Activated CD4-positive, alpha-beta T cell treated with anti-CD3 and anti-CD28 coated beads, Interleukin-2, amount 10 ng/mL, durations not matched to agents 24 days and 14 days (primary cell): ENCODE measurements at regions not wholly inside any gene's neighbourhood (a gene's known extent, or its start where the extent isn't known, plus 50 kb on each side); places are given as distances from the start of the nearest gene placed in this dataset.
"Not testable (repeated sequence)": the region's sequence is repeated elsewhere in the genome, so short reads cannot be mapped to it uniquely, and the experiment has no call there.

Experiments
- DNase-seq: peaks from one replicate; pipeline ENCODE4 v3.0.0; 2022
- H3K27ac Mint-ChIP-seq: one replicate; pipeline ENCODE4 v1.8.0; 2022; ENCODE audit warnings: mild to moderate bottlenecking, mixed read lengths
- H3K27me3 Mint-ChIP-seq: one replicate; pipeline ENCODE4 v1.8.0; 2022; ENCODE audit warnings: mixed read lengths
- H3K36me3 Mint-ChIP-seq: one replicate; pipeline ENCODE4 v1.8.0; 2022; ENCODE audit warnings: low read depth, mild to moderate bottlenecking, mixed read lengths
- H3K4me1 Mint-ChIP-seq: one replicate; pipeline ENCODE4 v1.8.0; 2021; ENCODE audit warnings: mixed read lengths
- H3K4me3 Mint-ChIP-seq: one replicate; pipeline ENCODE4 v1.8.0; 2022; ENCODE audit warnings: mild to moderate bottlenecking, moderate library complexity, mixed read lengths
- H3K9me3 Mint-ChIP-seq: one replicate; pipeline ENCODE4 v1.8.0; 2021; ENCODE audit warnings: mixed read lengths
- intact Hi-C: fragments of 100-400 bp; cut with micrococcal nuclease; formaldehyde crosslinking; loops from one replicate; pipeline ENCODE4 v1.15.1; 2023

DNA sequence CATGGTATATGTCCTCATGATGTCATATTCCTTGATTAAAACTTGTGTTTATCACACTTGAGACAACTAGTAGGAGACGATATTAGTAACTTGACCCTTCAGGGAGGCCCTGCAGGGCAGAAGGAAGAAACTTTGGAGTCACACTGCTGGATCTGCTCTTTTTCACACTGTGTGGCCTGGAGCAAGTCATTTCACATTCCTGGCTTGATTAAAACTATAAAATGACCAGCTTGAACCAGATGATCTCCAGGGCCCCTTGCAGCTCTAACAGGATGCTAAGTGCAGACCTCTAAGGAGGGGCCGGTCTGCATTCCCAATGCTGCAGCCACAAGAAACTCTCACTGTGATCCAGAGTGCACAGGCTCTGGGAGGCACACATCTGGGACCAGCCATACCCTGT is 146.4 kb upstream of the ZNF366 start:
- intact Hi-C loops = no loop called here
- Mint-ChIP-seq H3K9me3 (no peaks in the 10 kb centered on the region), H3K27ac (no peak overlapping the region), H3K4me1 (no peaks in the 10 kb centered on the region), H3K36me3 (no peaks in the 10 kb centered on the region), H3K4me3 (no peak overlapping the region), H3K27me3 (no peaks in the 10 kb centered on the region)
- no peak for DNase-seq

DNA sequence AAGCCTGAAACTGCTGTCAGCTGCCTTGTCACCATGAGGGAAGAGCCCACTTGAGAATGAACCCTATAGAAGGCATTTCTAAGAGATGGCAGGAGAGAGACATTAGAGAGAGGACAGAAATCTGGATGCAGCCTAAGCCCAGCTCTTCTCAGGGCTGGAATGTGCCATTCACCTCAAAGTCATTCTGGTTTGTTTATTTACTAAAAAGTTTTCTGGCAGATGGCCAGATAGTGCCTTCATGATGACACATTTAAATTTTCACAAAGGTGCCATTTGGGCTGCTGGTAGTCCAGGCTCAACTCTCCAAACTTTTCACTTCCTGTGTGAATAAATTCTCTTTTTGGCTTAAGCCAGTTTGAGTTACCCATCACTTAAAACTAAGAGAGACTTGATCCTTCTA is 144.6 kb upstream of the ZNF366 start:
- no peak for DNase-seq
- intact Hi-C loops = no loop called here
- H3K9me3 Mint-ChIP-seq = no peaks in the 10 kb centered on the region
- H3K27ac Mint-ChIP-seq = no peak overlapping the region
- H3K4me1 Mint-ChIP-seq = no peaks in the 10 kb centered on the region
- H3K4me3 Mint-ChIP-seq = no peak overlapping the region
- H3K36me3 Mint-ChIP-seq = no peaks in the 10 kb centered on the region
- peaks cover 2% of the 10 kb centered on the region for H3K27me3 Mint-ChIP-seq

DNA sequence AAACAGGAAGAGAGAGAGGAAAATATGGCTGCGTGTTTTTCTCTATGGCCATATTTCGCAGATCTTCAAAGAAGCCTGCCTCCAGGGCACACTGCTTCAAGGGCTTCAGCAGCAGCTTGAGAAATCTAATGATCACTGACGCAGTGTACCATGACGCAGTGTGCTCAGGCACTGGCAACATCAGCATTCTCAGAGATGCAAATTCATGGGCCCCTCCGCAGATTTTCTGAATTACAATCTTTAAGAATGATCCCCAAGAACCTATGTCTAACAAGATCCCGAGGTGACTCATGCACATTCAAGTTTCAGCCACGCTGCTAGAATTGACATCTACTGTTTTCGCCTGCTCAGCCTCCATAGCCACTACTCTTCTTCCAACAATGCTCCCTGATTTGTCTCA is 143.9 kb upstream of the ZNF366 start:
- no peak for DNase-seq
- H3K4me3 Mint-ChIP-seq = no peak overlapping the region
- no peaks in the 10 kb centered on the region for H3K36me3 Mint-ChIP-seq
- intact Hi-C loops = no loop called here
- H3K27me3 Mint-ChIP-seq = peaks cover 2% of the 10 kb centered on the region
- H3K4me1 Mint-ChIP-seq = no peaks in the 10 kb centered on the region
- H3K27ac Mint-ChIP-seq = no peak overlapping the region
- no peaks in the 10 kb centered on the region for H3K9me3 Mint-ChIP-seq

DNA sequence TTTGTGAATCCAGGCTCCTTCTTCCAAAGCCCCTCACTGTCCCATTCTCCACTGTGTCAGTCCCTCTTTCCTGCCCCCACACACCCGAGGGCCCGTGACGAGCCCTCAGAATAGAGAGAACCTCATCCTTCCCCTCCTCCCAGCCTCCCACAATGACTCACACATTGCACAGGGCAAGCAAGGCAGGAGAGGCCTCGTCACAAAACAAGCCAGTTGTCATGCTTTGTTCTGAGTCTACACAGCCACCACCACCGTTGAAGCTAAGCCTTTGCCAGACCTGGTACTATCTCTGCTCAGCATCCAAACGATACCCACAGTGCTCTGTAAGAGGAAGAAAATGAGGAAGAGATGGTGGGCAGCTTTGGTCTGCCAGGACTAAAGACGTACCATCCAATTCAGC is 142.2 kb upstream of the ZNF366 start:
- H3K9me3 Mint-ChIP-seq = no peaks in the 10 kb centered on the region

DNA sequence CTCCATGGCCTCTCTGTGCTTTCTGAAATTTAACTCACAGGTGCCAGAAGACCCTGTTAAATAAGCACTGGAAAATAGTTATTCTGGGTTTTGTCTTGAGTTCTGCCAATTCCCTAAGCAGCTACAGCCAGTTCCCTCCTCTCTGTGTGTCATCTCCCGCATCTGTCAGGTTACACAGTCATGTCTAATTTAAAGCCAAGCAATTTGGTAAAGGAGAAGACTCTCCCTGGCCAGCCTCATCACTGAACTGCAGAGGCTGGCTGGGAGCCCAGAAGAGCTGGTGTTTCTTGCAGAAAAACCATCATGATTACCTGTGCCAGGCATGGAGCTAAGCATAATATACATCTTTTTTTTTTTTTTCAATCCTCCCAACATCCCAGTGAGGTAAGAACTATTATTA is 141.3 kb upstream of the ZNF366 start:
- DNase-seq = no peak
- peaks cover 2% of the 10 kb centered on the region for H3K27me3 Mint-ChIP-seq
- no peak overlapping the region for H3K27ac Mint-ChIP-seq
- no peak overlapping the region for H3K4me3 Mint-ChIP-seq
- intact Hi-C loops = no loop called here
- no peaks in the 10 kb centered on the region for H3K4me1 Mint-ChIP-seq
- no peaks in the 10 kb centered on the region for H3K9me3 Mint-ChIP-seq
- H3K36me3 Mint-ChIP-seq = no peaks in the 10 kb centered on the region

More for the DNA sequence above, 142.2 kb upstream of the ZNF366 start:
- no peak for DNase-seq
- H3K4me3 Mint-ChIP-seq = no peak overlapping the region
- no peaks in the 10 kb centered on the region for H3K4me1 Mint-ChIP-seq
- intact Hi-C loops = no loop called here
- peaks cover 2% of the 10 kb centered on the region for H3K27me3 Mint-ChIP-seq
- H3K36me3 Mint-ChIP-seq = no peaks in the 10 kb centered on the region
- no peak overlapping the region for H3K27ac Mint-ChIP-seq

DNA sequence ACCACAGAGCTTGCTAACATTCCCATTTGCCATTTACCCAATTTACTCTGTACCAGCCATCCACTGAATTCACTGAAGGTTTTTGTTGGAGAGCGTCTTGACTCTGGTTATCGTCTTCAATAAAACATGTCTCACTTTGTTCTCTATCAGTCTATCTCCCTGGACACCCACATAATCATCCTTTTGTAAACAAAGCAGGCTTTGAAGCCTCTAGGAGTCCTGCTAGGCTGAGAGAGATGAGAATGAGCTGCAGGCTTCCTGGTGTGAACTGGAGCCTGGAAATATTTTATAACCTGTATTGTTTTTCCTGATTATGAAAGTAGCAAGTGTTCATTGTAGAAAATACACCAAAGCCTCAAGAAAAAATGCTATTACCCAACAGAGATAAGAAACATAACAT is 140.6 kb upstream of the ZNF366 start:
- Mint-ChIP-seq H3K9me3 (no peaks in the 10 kb centered on the region), H3K36me3 (no peaks in the 10 kb centered on the region), H3K27ac (no peak overlapping the region), H3K4me3 (no peak overlapping the region), H3K4me1 (no peaks in the 10 kb centered on the region), H3K27me3 (peaks cover 2% of the 10 kb centered on the region)
- no peak for DNase-seq
- intact Hi-C loops = no loop called here

DNA sequence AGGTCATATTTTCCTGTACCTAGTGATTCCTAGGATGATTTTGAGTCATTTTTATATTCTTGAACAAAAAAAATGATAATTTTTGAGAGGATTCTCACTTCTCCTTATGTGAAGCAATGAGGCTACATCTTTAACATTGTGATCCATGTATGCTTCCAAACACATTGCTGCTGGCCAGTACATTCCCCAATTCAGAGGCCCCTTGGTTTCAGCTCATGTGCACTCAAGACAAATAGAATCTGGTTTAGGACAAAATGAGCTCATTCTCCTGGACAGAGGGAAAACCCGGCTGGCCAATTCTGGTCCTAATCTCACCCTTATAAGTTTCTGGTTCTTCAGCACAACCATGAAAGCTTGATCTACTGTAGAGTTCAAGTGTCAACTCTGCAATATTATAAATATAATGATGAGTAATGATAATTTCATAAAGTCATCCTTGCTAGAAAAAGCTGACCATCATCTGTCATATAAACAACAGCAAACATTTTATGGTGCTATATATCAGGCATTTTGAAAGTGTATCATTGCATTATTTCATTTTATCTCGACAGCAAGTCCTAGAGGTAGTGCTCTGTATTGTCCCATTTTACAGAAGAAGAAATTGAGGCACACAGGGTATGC is 139.1 kb upstream of the ZNF366 start:
- no peak for DNase-seq
- Mint-ChIP-seq H3K4me1 (no peaks in the 10 kb centered on the region), H3K9me3 (no peaks in the 10 kb centered on the region), H3K4me3 (no peak overlapping the region), H3K27ac (no peak overlapping the region), H3K27me3 (peaks cover 2% of the 10 kb centered on the region), H3K36me3 (no peaks in the 10 kb centered on the region)
- intact Hi-C loops = no loop called here

DNA sequence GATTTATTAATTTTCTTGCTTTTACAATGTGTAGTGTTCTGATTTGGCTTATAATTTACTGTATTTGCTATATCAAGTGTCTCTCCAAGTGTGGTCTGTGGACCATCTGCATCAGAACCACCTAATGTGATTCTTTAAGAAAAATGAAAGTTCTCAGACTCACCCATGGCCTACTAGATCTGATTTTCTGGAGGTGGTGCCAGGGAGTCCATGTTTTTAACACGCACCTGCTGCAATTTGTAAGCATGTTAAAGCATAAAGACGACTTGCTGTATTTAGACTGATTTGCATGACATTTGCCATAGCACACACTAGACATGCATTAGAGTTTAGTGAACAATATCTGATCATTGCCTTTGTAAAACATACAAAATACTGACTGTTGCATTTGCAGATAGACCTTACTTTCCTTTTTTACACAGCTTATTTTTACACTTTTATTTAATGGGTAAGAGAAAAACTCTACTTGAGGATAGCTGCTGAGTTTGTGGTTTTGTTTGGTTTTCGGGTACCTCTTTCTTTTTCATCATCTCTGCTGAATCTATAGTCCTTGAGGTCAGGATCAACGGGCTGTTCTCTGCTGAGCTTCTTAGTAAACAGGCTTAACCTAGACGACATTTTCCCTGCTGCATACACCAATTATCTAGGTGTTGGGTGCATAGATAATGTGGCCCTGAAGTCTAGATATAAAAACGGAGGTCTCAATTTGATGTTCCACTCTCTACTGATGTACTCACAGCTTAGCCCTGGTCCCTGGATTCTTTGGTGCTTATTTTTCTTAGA is 138.0 kb upstream of the ZNF366 start:
- H3K27ac Mint-ChIP-seq = no peak overlapping the region
- H3K4me3 Mint-ChIP-seq = no peak overlapping the region
- H3K27me3 Mint-ChIP-seq = peaks cover 2% of the 10 kb centered on the region
- DNase-seq = no peak
- intact Hi-C loops = no loop called here
- H3K9me3 Mint-ChIP-seq = no peaks in the 10 kb centered on the region
- no peaks in the 10 kb centered on the region for H3K36me3 Mint-ChIP-seq
- H3K4me1 Mint-ChIP-seq = no peaks in the 10 kb centered on the region

DNA sequence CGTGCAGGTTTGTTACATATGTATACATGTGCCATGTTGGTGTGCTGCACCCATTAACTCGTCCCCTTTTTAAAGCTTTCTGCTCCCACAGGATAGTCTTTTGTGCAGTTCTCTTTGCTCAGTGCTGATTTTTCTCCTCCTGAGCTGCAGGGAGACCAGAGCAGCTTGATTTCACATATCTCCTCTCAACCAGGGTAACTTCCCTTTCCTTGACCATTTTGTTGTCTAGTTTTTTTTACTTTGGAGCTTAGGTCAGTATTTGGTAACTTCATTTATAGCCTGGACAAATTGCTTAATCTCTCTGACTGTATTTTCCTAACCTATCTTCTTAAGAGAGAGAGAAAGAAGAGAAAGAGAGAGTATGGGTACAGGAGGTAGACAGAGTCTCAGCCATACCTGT is 137.1 kb upstream of the ZNF366 start:
- DNase-seq = no peak
- Mint-ChIP-seq H3K36me3 (no peaks in the 10 kb centered on the region), H3K4me3 (no peak overlapping the region), H3K27ac (no peak overlapping the region), H3K27me3 (peaks cover 2% of the 10 kb centered on the region), H3K4me1 (no peaks in the 10 kb centered on the region), H3K9me3 (no peaks in the 10 kb centered on the region)
- intact Hi-C loops = no loop called here

DNA sequence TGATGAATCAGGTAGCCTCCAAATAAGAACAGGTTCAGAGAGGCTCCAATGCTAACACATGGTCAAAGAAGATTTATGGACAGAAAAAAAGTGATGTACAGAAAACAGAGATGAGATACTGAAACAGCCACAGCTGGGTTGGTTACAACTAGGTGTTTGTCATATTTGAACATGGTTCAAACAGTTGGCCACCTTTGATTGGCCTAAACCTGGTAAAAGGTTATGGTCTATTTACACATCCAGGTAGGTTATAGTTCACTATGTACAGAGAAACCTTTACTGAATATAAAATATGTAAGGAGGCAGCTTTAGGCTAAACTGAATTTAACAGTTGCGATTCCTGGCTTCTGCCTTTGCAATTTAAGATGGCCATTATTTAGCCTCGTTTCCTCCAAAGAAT is 134.0 kb upstream of the ZNF366 start:
- Mint-ChIP-seq H3K4me3 (no peak overlapping the region), H3K27me3 (no peaks in the 10 kb centered on the region), H3K4me1 (no peaks in the 10 kb centered on the region), H3K27ac (no peak overlapping the region), H3K9me3 (no peaks in the 10 kb centered on the region), H3K36me3 (no peaks in the 10 kb centered on the region)
- intact Hi-C loops = no loop called here
- DNase-seq = no peak

DNA sequence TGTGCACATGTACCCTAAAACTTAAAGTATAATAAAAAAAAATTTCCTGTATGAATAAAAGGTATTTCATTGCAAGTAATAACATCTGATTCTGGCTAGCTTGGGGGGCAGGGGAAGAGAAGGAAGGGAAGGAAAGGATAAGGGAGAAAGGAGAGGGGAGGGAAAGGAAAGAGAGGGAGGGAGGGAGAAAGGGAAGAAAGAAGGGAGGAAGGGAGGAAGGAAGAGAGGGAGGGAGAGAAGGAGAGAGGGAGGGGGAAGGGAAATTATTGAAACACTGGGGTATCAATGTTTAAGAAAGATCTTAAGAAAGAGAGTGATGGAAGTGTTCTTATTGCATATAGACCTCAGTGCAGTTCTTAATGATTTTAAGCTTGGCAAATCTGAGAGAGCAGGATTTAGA is 129.8 kb upstream of the ZNF366 start:
- DNase-seq = no peak
- Mint-ChIP-seq H3K9me3 (no peaks in the 10 kb centered on the region), H3K36me3 (no peaks in the 10 kb centered on the region), H3K4me3 (no peak overlapping the region), H3K27me3 (peaks cover 2% of the 10 kb centered on the region), H3K4me1 (no peaks in the 10 kb centered on the region), H3K27ac (no peak overlapping the region)
- intact Hi-C loops = no loop called here

DNA sequence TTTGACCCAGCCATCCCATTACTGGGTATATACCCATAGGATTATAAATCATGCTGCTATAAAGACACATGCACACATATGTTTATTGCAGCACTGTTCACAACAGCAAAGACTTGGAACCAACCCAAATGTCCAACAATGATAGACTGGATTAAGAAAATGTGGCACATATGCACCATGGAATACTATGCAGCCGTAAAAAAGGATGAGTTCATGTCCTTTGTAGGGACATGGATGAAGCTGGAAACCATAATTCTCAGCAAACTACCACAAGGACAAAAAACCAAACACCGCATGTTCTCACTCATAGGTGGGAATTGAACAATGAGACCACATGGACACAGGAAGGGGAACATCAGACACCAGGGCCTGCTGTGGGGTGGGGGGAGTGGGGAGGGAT is 129.4 kb upstream of the ZNF366 start:
- intact Hi-C loops, H3K9me3 Mint-ChIP-seq, H3K4me1 Mint-ChIP-seq, DNase-seq, H3K27ac Mint-ChIP-seq, H3K4me3 Mint-ChIP-seq, H3K27me3 Mint-ChIP-seq, H3K36me3 Mint-ChIP-seq: not testable (repeated sequence)

DNA sequence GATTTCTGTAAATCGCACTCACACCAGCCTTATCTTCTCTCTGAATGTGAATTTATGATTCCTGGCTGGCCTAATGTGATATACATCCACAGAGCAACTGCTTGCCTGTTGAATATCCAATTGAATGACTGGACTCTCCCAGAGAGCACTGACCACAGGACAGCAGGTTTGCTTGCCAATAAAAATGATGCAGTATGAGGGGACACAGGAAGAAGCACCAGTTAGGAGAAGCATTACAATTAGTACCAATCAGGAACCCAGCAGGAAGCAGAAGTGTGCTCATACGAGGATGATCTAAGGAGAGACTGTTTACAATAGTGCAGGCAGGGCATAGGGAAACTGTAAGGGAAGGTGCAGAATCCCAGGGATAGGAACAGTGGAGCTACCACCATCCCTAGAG is 127.2 kb upstream of the ZNF366 start:
- no peak for DNase-seq
- H3K36me3 Mint-ChIP-seq = no peaks in the 10 kb centered on the region
- no peaks in the 10 kb centered on the region for H3K4me1 Mint-ChIP-seq
- H3K27me3 Mint-ChIP-seq = peaks cover 6% of the 10 kb centered on the region
- H3K9me3 Mint-ChIP-seq = no peaks in the 10 kb centered on the region
- no peak overlapping the region for H3K4me3 Mint-ChIP-seq
- intact Hi-C loops = no loop called here
- H3K27ac Mint-ChIP-seq = no peak overlapping the region

DNA sequence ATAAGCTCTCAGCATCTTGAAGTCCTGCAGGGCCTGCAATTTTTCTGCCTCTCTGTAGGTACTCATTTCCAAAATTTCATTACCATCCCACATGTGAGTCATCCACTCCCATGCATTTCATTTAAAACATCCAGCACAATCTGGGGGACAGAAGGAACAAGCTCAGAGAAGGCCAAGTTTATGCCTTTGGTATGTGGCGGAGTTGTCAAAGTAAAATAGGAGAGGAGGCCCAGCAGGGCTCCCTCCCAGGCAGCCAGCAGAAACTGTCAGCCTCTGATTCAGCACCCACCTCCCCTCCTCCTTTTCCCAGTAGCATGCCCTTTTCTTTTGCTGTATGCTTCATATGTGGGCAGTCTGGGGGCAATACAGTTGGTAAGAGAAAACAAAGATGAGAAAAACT is 126.4 kb upstream of the ZNF366 start:
- no peak overlapping the region for H3K4me3 Mint-ChIP-seq
- intact Hi-C loops = no loop called here
- H3K27me3 Mint-ChIP-seq = peaks cover 6% of the 10 kb centered on the region
- DNase-seq = no peak
- H3K4me1 Mint-ChIP-seq = no peaks in the 10 kb centered on the region
- H3K27ac Mint-ChIP-seq = no peak overlapping the region
- no peaks in the 10 kb centered on the region for H3K36me3 Mint-ChIP-seq
- H3K9me3 Mint-ChIP-seq = no peaks in the 10 kb centered on the region

DNA sequence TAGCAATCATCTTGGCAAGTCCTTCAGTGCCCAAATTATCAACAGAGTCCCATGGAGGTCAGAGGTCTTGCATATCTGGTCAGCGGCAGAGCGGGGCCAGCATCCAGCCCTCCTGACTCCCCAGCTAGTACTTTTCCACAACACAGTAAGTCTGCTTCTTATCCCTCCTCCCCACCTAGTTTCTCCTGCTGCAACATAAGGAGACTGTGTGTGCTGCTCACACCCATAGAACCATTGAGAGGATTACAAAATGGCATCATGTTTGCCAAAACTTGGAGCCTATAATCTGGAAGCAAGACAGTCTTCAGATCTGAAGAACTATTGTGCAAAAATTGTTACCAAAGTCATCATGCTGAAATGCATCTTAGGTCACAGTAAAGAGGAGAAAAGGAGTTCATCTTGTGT is 125.8 kb upstream of the ZNF366 start:
- no peaks in the 10 kb centered on the region for H3K9me3 Mint-ChIP-seq
- DNase-seq = no peak
- H3K27me3 Mint-ChIP-seq = peaks cover 6% of the 10 kb centered on the region
- no peaks in the 10 kb centered on the region for H3K36me3 Mint-ChIP-seq
- no peak overlapping the region for H3K27ac Mint-ChIP-seq
- intact Hi-C loops = no loop called here
- H3K4me1 Mint-ChIP-seq = no peaks in the 10 kb centered on the region
- no peak overlapping the region for H3K4me3 Mint-ChIP-seq
